Activated CD4-positive, alpha-beta memory T cell treated with anti-CD3 and anti-CD28 coated beads for 36 hours (primary cell): ENCODE measurements at regions not wholly inside any gene's neighbourhood (a gene's known extent, or its start where the extent isn't known, plus 50 kb on each side); places are given as distances from the start of the nearest gene placed in this dataset.

ENCODE experiments used
- CTCF ChIA-PET: fragments of 350-600 bp; sonication (Branson Sonifier 250); formaldehyde crosslinking; loops from one replicate; lab custom pipeline; 2021; ENCODE audit warnings: antibody characterized with exemption, inconsistent platforms; lab: Charles Lee
- POLR2A ChIA-PET: fragments of 350-600 bp; sonication (Branson Sonifier 250); formaldehyde crosslinking; loops from one replicate; lab custom pipeline; 2021; ENCODE audit warnings: antibody characterized with exemption; lab: Charles Lee
- DNase-seq: peaks from one replicate; pipeline ENCODE4 v3.0.0-alpha.2; 2020
- H3K27ac Mint-ChIP-seq: one replicate; pipeline ENCODE4 v1.8.0; 2021; ENCODE audit warnings: mixed read lengths
- H3K27me3 Mint-ChIP-seq: one replicate; pipeline ENCODE4 v1.8.0; 2021; ENCODE audit warnings: mixed read lengths
- H3K36me3 Mint-ChIP-seq: one replicate; pipeline ENCODE4 v1.8.0; 2021; ENCODE audit warnings: mixed read lengths
- H3K4me1 Mint-ChIP-seq: one replicate; pipeline ENCODE4 v1.8.0; 2021; ENCODE audit warnings: low read depth, mixed read lengths
- H3K4me3 Mint-ChIP-seq: one replicate; pipeline ENCODE4 v1.8.0; 2021; ENCODE audit warnings: mild to moderate bottlenecking, mixed read lengths
- H3K9me3 Mint-ChIP-seq: one replicate; pipeline ENCODE4 v1.8.0; 2021; ENCODE audit warnings: mixed read lengths
- intact Hi-C: fragments of 100-400 bp; cut with micrococcal nuclease; formaldehyde crosslinking; loops from one replicate; pipeline ENCODE4 v1.15.1; 2023

- intact Hi-C loops, result no loop called here
- no peak overlapping the region for H3K4me3 Mint-ChIP-seq
- H3K9me3 Mint-ChIP-seq, result peaks cover 2% of the 10 kb centered on the region
- ChIA-PET POLR2A (no interaction called here), CTCF (no interaction called here)
- H3K27ac Mint-ChIP-seq, result no peak overlapping the region
- H3K27me3 Mint-ChIP-seq, result no peaks in the 10 kb centered on the region
- H3K36me3 Mint-ChIP-seq, result no peaks in the 10 kb centered on the region
- no peaks in the 10 kb centered on the region for H3K4me1 Mint-ChIP-seq
- no peak for DNase-seq
These were observed 192.0 kb downstream of the BCHE start for GRCh38 chr3:165645191-165645590.

GRCh38 chr3:165644331-165644730, 192.9 kb downstream of the BCHE start:
- POLR2A ChIA-PET, result no interaction called here
- CTCF ChIA-PET, result no interaction called here
- no peak overlapping the region for H3K4me3 Mint-ChIP-seq
- intact Hi-C loops, result no loop called here
- no peaks in the 10 kb centered on the region for H3K27me3 Mint-ChIP-seq
- no peaks in the 10 kb centered on the region for H3K4me1 Mint-ChIP-seq
- H3K9me3 Mint-ChIP-seq, result peaks cover 2% of the 10 kb centered on the region
- H3K36me3 Mint-ChIP-seq, result no peaks in the 10 kb centered on the region
- H3K27ac Mint-ChIP-seq, result no peak overlapping the region
- DNase-seq, result no peak

- no peak for DNase-seq
- H3K9me3 Mint-ChIP-seq, result peaks cover 2% of the 10 kb centered on the region
- no peak overlapping the region for H3K4me3 Mint-ChIP-seq
- no peaks in the 10 kb centered on the region for H3K27me3 Mint-ChIP-seq
- no peaks in the 10 kb centered on the region for H3K36me3 Mint-ChIP-seq
- no peaks in the 10 kb centered on the region for H3K4me1 Mint-ChIP-seq
- POLR2A ChIA-PET, result no interaction called here
- CTCF ChIA-PET, result no interaction called here
- H3K27ac Mint-ChIP-seq, result no peak overlapping the region
- intact Hi-C loops, result no loop called here
These were observed 193.8 kb downstream of the BCHE start for GRCh38 chr3:165643425-165643824.

- Mint-ChIP-seq H3K27ac (no peak overlapping the region), H3K36me3 (no peaks in the 10 kb centered on the region), H3K27me3 (no peaks in the 10 kb centered on the region), H3K4me1 (no peaks in the 10 kb centered on the region), H3K4me3 (no peak overlapping the region), H3K9me3 (peaks cover 2% of the 10 kb centered on the region)
- intact Hi-C loops, result no loop called here
- DNase-seq, result no peak
- CTCF ChIA-PET, result no interaction called here
- POLR2A ChIA-PET, result no interaction called here
These were observed 194.3 kb downstream of the BCHE start for GRCh38 chr3:165642761-165643420.

- Mint-ChIP-seq H3K27ac (no peak overlapping the region), H3K4me3 (no peak overlapping the region), H3K27me3 (no peaks in the 10 kb centered on the region), H3K4me1 (no peaks in the 10 kb centered on the region), H3K36me3 (no peaks in the 10 kb centered on the region), H3K9me3 (no peaks in the 10 kb centered on the region)
- DNase-seq, result no peak
- ChIA-PET POLR2A (no interaction called here), CTCF (no interaction called here)
- intact Hi-C loops, result no loop called here
These were observed 195.5 kb downstream of the BCHE start for GRCh38 chr3:165641569-165642310.

GRCh38 chr3:165640970-165641369, 196.3 kb downstream of the BCHE start:
- ChIA-PET POLR2A (no interaction called here), CTCF (no interaction called here)
- H3K36me3 Mint-ChIP-seq, result no peaks in the 10 kb centered on the region
- H3K4me1 Mint-ChIP-seq, result no peaks in the 10 kb centered on the region
- no peak overlapping the region for H3K4me3 Mint-ChIP-seq
- H3K9me3 Mint-ChIP-seq, result peaks cover 4% of the 10 kb centered on the region
- intact Hi-C loops, result no loop called here
- no peak overlapping the region for H3K27ac Mint-ChIP-seq
- no peaks in the 10 kb centered on the region for H3K27me3 Mint-ChIP-seq
- DNase-seq, result no peak

- no peaks in the 10 kb centered on the region for H3K4me1 Mint-ChIP-seq
- H3K27me3 Mint-ChIP-seq, result no peaks in the 10 kb centered on the region
These were observed 197.2 kb downstream of the BCHE start for GRCh38 chr3:165640031-165640430.

GRCh38 chr3:165638034-165638433, 199.2 kb downstream of the BCHE start:
- intact Hi-C loops, result no loop called here
- Mint-ChIP-seq H3K4me3 (no peak overlapping the region), H3K4me1 (no peaks in the 10 kb centered on the region), H3K9me3 (peaks cover 18% of the 10 kb centered on the region), H3K27ac (no peak overlapping the region), H3K27me3 (no peaks in the 10 kb centered on the region), H3K36me3 (no peaks in the 10 kb centered on the region)
- ChIA-PET POLR2A (no interaction called here), CTCF (no interaction called here)
- DNase-seq, result no peak

More at GRCh38 chr3:165640031-165640430, 197.2 kb downstream of the BCHE start:
- no peak for DNase-seq
- H3K4me3 Mint-ChIP-seq, result no peak overlapping the region
- ChIA-PET CTCF (no interaction called here), POLR2A (no interaction called here)
- intact Hi-C loops, result no loop called here
- H3K36me3 Mint-ChIP-seq, result no peaks in the 10 kb centered on the region
- peaks cover 7% of the 10 kb centered on the region for H3K9me3 Mint-ChIP-seq
- no peak overlapping the region for H3K27ac Mint-ChIP-seq

GRCh38 chr3:165636684-165637015, 200.6 kb downstream of the BCHE start:
- Mint-ChIP-seq H3K36me3 (no peaks in the 10 kb centered on the region), H3K27me3 (no peaks in the 10 kb centered on the region), H3K27ac (no peak overlapping the region), H3K4me1 (no peaks in the 10 kb centered on the region), H3K9me3 (peaks cover 20% of the 10 kb centered on the region), H3K4me3 (no peak overlapping the region)
- ChIA-PET CTCF (no interaction called here), POLR2A (no interaction called here)
- intact Hi-C loops, result no loop called here
- no peak for DNase-seq

GRCh38 chr3:165635791-165636683, 201.2 kb downstream of the BCHE start:
- H3K4me1 Mint-ChIP-seq, result no peaks in the 10 kb centered on the region
- H3K27me3 Mint-ChIP-seq, result no peaks in the 10 kb centered on the region
- H3K27ac Mint-ChIP-seq, result no peak overlapping the region
- no peak overlapping the region for H3K4me3 Mint-ChIP-seq
- peaks cover 20% of the 10 kb centered on the region for H3K9me3 Mint-ChIP-seq
- intact Hi-C loops, result no loop called here
- no peak for DNase-seq
- no peaks in the 10 kb centered on the region for H3K36me3 Mint-ChIP-seq
- ChIA-PET CTCF (no interaction called here), POLR2A (no interaction called here)

- no peak for DNase-seq
- intact Hi-C loops, result no loop called here
- peaks cover 24% of the 10 kb centered on the region for H3K9me3 Mint-ChIP-seq
- no peaks in the 10 kb centered on the region for H3K4me1 Mint-ChIP-seq
- H3K4me3 Mint-ChIP-seq, result no peak overlapping the region
- no peaks in the 10 kb centered on the region for H3K36me3 Mint-ChIP-seq
- no peak overlapping the region for H3K27ac Mint-ChIP-seq
- CTCF ChIA-PET, result no interaction called here
- POLR2A ChIA-PET, result no interaction called here
- H3K27me3 Mint-ChIP-seq, result no peaks in the 10 kb centered on the region
These were observed 212.5 kb downstream of the BCHE start for GRCh38 chr3:165624761-165625160.

- DNase-seq, result no peak
- H3K9me3 Mint-ChIP-seq, result peaks cover 12% of the 10 kb centered on the region
- no peaks in the 10 kb centered on the region for H3K27me3 Mint-ChIP-seq
- no peaks in the 10 kb centered on the region for H3K36me3 Mint-ChIP-seq
- H3K27ac Mint-ChIP-seq, result no peak overlapping the region
- no peaks in the 10 kb centered on the region for H3K4me1 Mint-ChIP-seq
- ChIA-PET CTCF (no interaction called here), POLR2A (no interaction called here)
- H3K4me3 Mint-ChIP-seq, result no peak overlapping the region
- intact Hi-C loops, result no loop called here
These were observed 214.9 kb downstream of the BCHE start for GRCh38 chr3:165622356-165622755.
